Left lung (tissue), 4 donors: ENCODE measurements at regions not wholly inside any gene's neighbourhood (a gene's known extent, or its start where the extent isn't known, plus 50 kb on each side); places are given as distances from the start of the nearest gene placed in this dataset.

Experiments
- ATAC-seq: fragments of 200-7000 bp; cut with Tn5 transposase; one replicate; pipeline ENCODE4 v1.9.1; 2020; ENCODE audit warnings: moderate library complexity
- DNase-seq, 4 donors: peaks; one replicate each; pipeline ENCODE4 v3.0.0-alpha.2; 2013 to 2020
- H3K27ac ChIP-seq, 2 donors: fragments of 200-600 bp; sonication (generic) in 1 of 2; one replicate each; pipeline versions ENCODE4 v1.5.0 to v1.8.0; 2020 to 2021
- H3K27me3 ChIP-seq, 2 donors: fragments of 200-600 bp; sonication (generic) in 1 of 2; one replicate each; pipeline versions ENCODE4 v1.5.0 to v1.8.0; 2020 to 2021
- H3K36me3 ChIP-seq, 2 donors: fragments of 200-600 bp; sonication (generic) in 1 of 2; one replicate each; pipeline versions ENCODE4 v1.5.0 to v1.8.0; 2020 to 2021
- H3K4me1 ChIP-seq, 2 donors: fragments of 200-600 bp; one replicate each; pipeline ENCODE4 v1.8.0; 2021
- H3K4me3 ChIP-seq, 2 donors: fragments of 200-600 bp; sonication (generic) in 1 of 2; one replicate each; pipeline versions ENCODE4 v1.5.0 to v1.8.0; 2020 to 2021; ENCODE audit warnings: mild to moderate bottlenecking in 1 of 2
- H3K9me3 ChIP-seq, 2 donors: fragments of 200-600 bp; sonication (generic) in 1 of 2; one replicate each; pipeline versions ENCODE4 v1.5.0 to v1.8.0; 2020 to 2021
- CTCF ChIP-seq, 2 donors: fragments of 200-600 bp; sonication (generic) in 1 of 2; IDR thresholded peaks; one replicate each; pipeline versions ENCODE4 v1.5.0 to v1.8.0; 2021; ENCODE audit warnings: antibody characterized with exemption in 2 of 2
- intact Hi-C, 2 donors: fragments of 100-400 bp; cut with DNase I; formaldehyde crosslinking; loops; one replicate each; pipeline versions ENCODE4 v1.11.2 to v1.14.2; 2022
- donor health status: DM: no; HTN: yes; CAD: no.
- donor health status: DM: no; HTN: no; CAD: no.

GRCh38 chr5:176719113-176719739, 71.9 kb downstream of the TSPAN17 start:
- Histone ChIP-seq H3K4me1 (no peaks in the 10 kb centered on the region), H3K4me3 (no peak overlapping the region), H3K27me3 (peaks cover 0 to 99% of the 10 kb centered on the region in 2 donors), H3K9me3 (no peaks in the 10 kb centered on the region), H3K36me3 (no peaks in the 10 kb centered on the region), H3K27ac (no peak overlapping the region)
- DNase-seq: no peak
- TF ChIP-seq CTCF (IDR thresholded peaks at IDR 0.05): no peak
- intact Hi-C loops: no loop called here
- no peak for ATAC-seq

- intact Hi-C loops: no loop called here
- H3K27me3 ChIP-seq: peaks cover 13 to 100% of the 10 kb centered on the region in 2 donors
Measured at GRCh38 chr5:176721509-176721908, 74.2 kb downstream of the TSPAN17 start.

GRCh38 chr5:176722757-176723156, 75.5 kb downstream of the TSPAN17 start:
- Histone ChIP-seq H3K9me3 (no peaks in the 10 kb centered on the region), H3K4me1 (no peaks in the 10 kb centered on the region), H3K36me3 (no peaks in the 10 kb centered on the region), H3K27ac (no peak overlapping the region), H3K27me3 (peaks cover 20 to 100% of the 10 kb centered on the region in 2 donors), H3K4me3 (no peak overlapping the region)
- no peak for DNase-seq
- no peak for TF ChIP-seq CTCF (IDR thresholded peaks at IDR 0.05)
- intact Hi-C loops: no loop called here
- no peak for ATAC-seq

More at GRCh38 chr5:176721509-176721908, 74.2 kb downstream of the TSPAN17 start:
- Histone ChIP-seq H3K4me1 (no peaks in the 10 kb centered on the region), H3K36me3 (no peaks in the 10 kb centered on the region), H3K4me3 (no peak overlapping the region), H3K27ac (no peak overlapping the region), H3K9me3 (no peaks in the 10 kb centered on the region)
- DNase-seq: no peak
- no peak for ATAC-seq
- no peak for TF ChIP-seq CTCF (IDR thresholded peaks at IDR 0.05)

- H3K4me3 ChIP-seq: no peak overlapping the region
- no peaks in the 10 kb centered on the region for H3K4me1 ChIP-seq
- H3K27me3 ChIP-seq: peaks cover 20 to 100% of the 10 kb centered on the region in 2 donors
- ATAC-seq (no peak), DNase-seq (no peak)
- H3K36me3 ChIP-seq: no peaks in the 10 kb centered on the region
- no peaks in the 10 kb centered on the region for H3K9me3 ChIP-seq
- H3K27ac ChIP-seq: no peak overlapping the region
- no peak for TF ChIP-seq CTCF (IDR thresholded peaks at IDR 0.05)
- intact Hi-C loops: no loop called here
Measured at GRCh38 chr5:176723440-176723839, 76.2 kb downstream of the TSPAN17 start.

- ATAC-seq: no peak
Measured at GRCh38 chr5:176724472-176724871, 77.2 kb downstream of the TSPAN17 start.

More at GRCh38 chr5:176724472-176724871, 77.2 kb downstream of the TSPAN17 start:
- TF ChIP-seq CTCF (IDR thresholded peaks at IDR 0.05): no peak
- H3K9me3 ChIP-seq: no peaks in the 10 kb centered on the region
- peaks cover 20 to 100% of the 10 kb centered on the region in 2 donors for H3K27me3 ChIP-seq
- DNase-seq: no peak
- intact Hi-C loops: no loop called here
- no peak overlapping the region for H3K27ac ChIP-seq
- H3K4me1 ChIP-seq: no peaks in the 10 kb centered on the region
- no peak overlapping the region for H3K4me3 ChIP-seq
- H3K36me3 ChIP-seq: no peaks in the 10 kb centered on the region
